Colonic mucosa (tissue), 4 donors: ENCODE measurements at regions not wholly inside any gene's neighbourhood (a gene's known extent, or its start where the extent isn't known, plus 50 kb on each side); places are given as distances from the start of the nearest gene placed in this dataset.

ENCODE experiments used
- DNase-seq: peaks from one replicate; pipeline ENCODE4 v3.0.0-alpha.2; 2020
- H3K27ac ChIP-seq: fragments of 200-600 bp; one replicate; pipeline ENCODE4 v1.8.0; 2021
- H3K27me3 ChIP-seq: fragments of 200-600 bp; one replicate; pipeline ENCODE4 v1.8.0; 2021
- H3K36me3 ChIP-seq: fragments of 200-600 bp; one replicate; pipeline ENCODE4 v1.8.0; 2021
- H3K4me1 ChIP-seq: fragments of 200-600 bp; one replicate; pipeline ENCODE4 v1.8.0; 2021; ENCODE audit warnings: mild to moderate bottlenecking
- H3K4me3 ChIP-seq: fragments of 200-600 bp; one replicate; pipeline ENCODE4 v1.8.0; 2021
- H3K9ac ChIP-seq, 2 donors: one replicate each; pipeline ENCODE4 v1.7.0; 2013; ENCODE audit warnings: control low read depth in 2 of 2, low read depth in 2 of 2, low read length in 2 of 2
- H3K9me3 ChIP-seq: fragments of 200-600 bp; one replicate; pipeline ENCODE4 v1.8.0; 2021
- CTCF ChIP-seq: fragments of 200-600 bp; IDR thresholded peaks from one replicate; pipeline ENCODE4 v1.8.0; 2022; ENCODE audit warnings: antibody characterized with exemption, mild to moderate bottlenecking
- intact Hi-C: fragments of 100-400 bp; cut with DNase I; formaldehyde crosslinking; loops from one replicate; pipeline ENCODE4 v1.14.1; 2022
- donor health status: healthy.
- donor health status: DM: no; HTN: no; CAD: no.
- donor health status: DM: no; HTN: no; CAD: no.

GRCh38 chr2:220450846-220451245 lies 823.4 kb downstream of the SLC4A3 start:
- no peak for DNase-seq
- intact Hi-C loops, result no loop called here

GRCh38 chr2:220451438-220451837 lies 824.0 kb downstream of the SLC4A3 start:
- H3K9ac ChIP-seq, result no peak overlapping the region
- intact Hi-C loops, result no loop called here
- DNase-seq, result no peak
- no peaks in the 10 kb centered on the region for H3K4me1 ChIP-seq
- no peaks in the 10 kb centered on the region for H3K9me3 ChIP-seq
- no peak for TF ChIP-seq CTCF
- H3K4me3 ChIP-seq, result no peak overlapping the region
- H3K27ac ChIP-seq, result no peak overlapping the region
- no peaks in the 10 kb centered on the region for H3K27me3 ChIP-seq
- H3K36me3 ChIP-seq, result no peaks in the 10 kb centered on the region

More at GRCh38 chr2:220450846-220451245, 823.4 kb downstream of the SLC4A3 start:
- H3K4me3 ChIP-seq, result no peak overlapping the region
- H3K9ac ChIP-seq, result no peak overlapping the region
- H3K27ac ChIP-seq, result no peak overlapping the region
- H3K4me1 ChIP-seq, result no peaks in the 10 kb centered on the region
- no peak for TF ChIP-seq CTCF
- no peaks in the 10 kb centered on the region for H3K36me3 ChIP-seq
- H3K27me3 ChIP-seq, result no peaks in the 10 kb centered on the region
- no peaks in the 10 kb centered on the region for H3K9me3 ChIP-seq

GRCh38 chr2:220452561-220452960 lies 825.1 kb downstream of the SLC4A3 start:
- no peaks in the 10 kb centered on the region for H3K36me3 ChIP-seq
- intact Hi-C loops, result no loop called here
- no peak for DNase-seq
- H3K4me1 ChIP-seq, result no peaks in the 10 kb centered on the region
- no peak overlapping the region for H3K9ac ChIP-seq
- no peaks in the 10 kb centered on the region for H3K27me3 ChIP-seq
- H3K27ac ChIP-seq, result no peak overlapping the region
- TF ChIP-seq CTCF, result no peak
- H3K4me3 ChIP-seq, result no peak overlapping the region
- H3K9me3 ChIP-seq, result no peaks in the 10 kb centered on the region

- intact Hi-C loops, result no loop called here
- no peaks in the 10 kb centered on the region for H3K9me3 ChIP-seq
- no peak overlapping the region for H3K4me3 ChIP-seq
- DNase-seq, result no peak
- no peak for TF ChIP-seq CTCF
- no peak overlapping the region for H3K27ac ChIP-seq
- H3K9ac ChIP-seq, result no peak overlapping the region
- no peaks in the 10 kb centered on the region for H3K27me3 ChIP-seq
- no peaks in the 10 kb centered on the region for H3K36me3 ChIP-seq
- H3K4me1 ChIP-seq, result no peaks in the 10 kb centered on the region
Measured at GRCh38 chr2:220455351-220455990, 828.0 kb downstream of the SLC4A3 start.

- Histone ChIP-seq H3K9ac (no peak overlapping the region), H3K27me3 (no peaks in the 10 kb centered on the region), H3K27ac (no peak overlapping the region), H3K9me3 (no peaks in the 10 kb centered on the region), H3K4me1 (no peaks in the 10 kb centered on the region), H3K36me3 (no peaks in the 10 kb centered on the region), H3K4me3 (no peak overlapping the region)
- DNase-seq, result no peak
- TF ChIP-seq CTCF, result no peak
- intact Hi-C loops, result no loop called here
Measured at GRCh38 chr2:220458051-220458450, 830.6 kb downstream of the SLC4A3 start.
